Adrenal gland (tissue), 9 donors: ENCODE measurements at regions not wholly inside any gene's neighbourhood (a gene's known extent, or its start where the extent isn't known, plus 50 kb on each side); places are given as distances from the start of the nearest gene placed in this dataset.

Experiments
- DNase-seq, 7 donors: peaks; one replicate each; pipeline ENCODE4 v3.0.0-alpha.2; 2019 to 2020
- H3K27ac ChIP-seq, 5 donors: fragments of 200-600 bp; sonication (generic) in 4 of 5; 1 replicate in 3 of 5; 2 replicates in 2 of 5; pipeline versions ENCODE4 v1.5.1 to v1.8.0; 2016 to 2020; ENCODE audit warnings: mild to moderate bottlenecking in 1 of 5
- H3K27me3 ChIP-seq: fragments of 200-600 bp; 2 replicates; pipeline ENCODE4 v1.8.0; 2021
- H3K36me3 ChIP-seq, 2 donors: fragments of 200-600 bp; replicated peaks in 1 of 2; 1 replicate in 1 of 2; 2 replicates in 1 of 2; pipeline versions ENCODE4 v1.5.1 to v1.8.0; 2018 to 2022
- H3K4me1 ChIP-seq, 2 donors: fragments of 200-600 bp; replicated peaks in 1 of 2; 1 replicate in 1 of 2; 2 replicates in 1 of 2; pipeline versions ENCODE4 v1.5.1 to v1.8.0; 2018 to 2021
- H3K4me3 ChIP-seq, 4 donors: fragments of 200-600 bp; sonication (generic) in 3 of 4; one replicate each; pipeline ENCODE4 v1.5.1; 2016 to 2018
- H3K9me3 ChIP-seq, 3 donors: fragments of 200-600 bp; sonication (generic) in 1 of 3; replicated peaks in 1 of 3; 1 replicate in 2 of 3; 2 replicates in 1 of 3; pipeline versions ENCODE4 v1.5.1 to v1.8.0; 2016 to 2021
- POLR2A ChIP-seq, 2 donors: fragments of 450-650 bp; IDR thresholded peaks; one replicate each; pipeline ENCODE4 v1.6.1; 2017; ENCODE audit warnings: antibody characterized with exemption in 2 of 2, mild to moderate bottlenecking in 2 of 2, moderate library complexity in 1 of 2
- WGBS, 4 donors: extraction: QIAGEN DNeasy Blood & Tissue Kit in 2 of 4; methylation state at CpG; one replicate each; pipeline versions ENCODE4 v1.1.5 to v1.1.7; 2013 to 2017; 5-methylcytosine and 5-hydroxymethylcytosine counted together
- intact Hi-C, 2 donors: fragments of 100-400 bp; cut with DNase I; formaldehyde crosslinking; loops; one replicate each; pipeline versions ENCODE4 v1.14.1 to v1.15.0; 2022 to 2023
- TF ChIP-seq, protein P1 (sequence below), 6 experiments: fragments of 450-650 bp in 4 of 6; fragments of 200-600 bp in 2 of 6; sonication (generic) in 1 of 6; IDR thresholded peaks; 1 replicate in 5 of 6; 2 replicates in 1 of 6; pipeline versions ENCODE4 v1.5.1 to v1.8.0; 2016 to 2021; ENCODE audit warnings: antibody characterized with exemption in 6 of 6, mild to moderate bottlenecking in 2 of 6, moderate library complexity in 1 of 6
- donor health status: healthy with polysubstance abuse.
- donor health status: Bipolar disorder and iron deficiency.
- donor health status: DM: yes; HTN: yes; CAD: no.
- donor health status: DM: no; HTN: no; CAD: no.
- donor health status: DM: no; HTN: no; CAD: no.

DNA sequence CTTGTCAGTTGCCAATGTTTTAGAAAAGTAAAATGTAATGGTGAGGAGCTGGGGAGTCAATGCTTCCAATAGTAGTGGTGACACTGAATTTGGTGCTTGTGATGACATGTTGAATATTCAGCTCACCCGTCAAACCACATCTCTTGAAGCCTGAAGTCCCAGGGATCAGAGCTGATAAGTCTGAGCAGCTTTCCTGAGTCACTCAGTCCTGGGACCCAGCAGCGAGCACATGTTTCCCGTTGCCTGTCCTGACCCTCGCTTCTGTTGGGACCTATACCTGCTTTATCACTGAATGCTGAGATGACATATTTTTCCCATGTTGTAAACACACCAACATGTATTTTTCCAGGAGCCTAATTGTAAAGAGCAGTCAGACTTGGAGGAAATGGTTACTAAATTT, 693.6 kb downstream of the QKI start:
- peaks cover 0 to 5% of the 10 kb centered on the region in 2 donors for H3K4me1 ChIP-seq
- DNase-seq, result no peak
- intact Hi-C loops, result loop anchor here in 1 of 2 donors (10.0 kb wide), 1 partner anchor 123 kb away; no protein-coding TSS in a partner anchor
- 44 to 76% (median 58%) methylated on average over 4 of the region's 4 CpGs for WGBS, 4 donors
- no peaks in the 10 kb centered on the region for H3K27me3 ChIP-seq
- no peaks in the 10 kb centered on the region for H3K36me3 ChIP-seq
- H3K4me3 ChIP-seq, result no peak overlapping the region
- TF ChIP-seq POLR2A (IDR thresholded peaks at IDR 0.05), result no peak
- TF ChIP-seq, protein P1, sequence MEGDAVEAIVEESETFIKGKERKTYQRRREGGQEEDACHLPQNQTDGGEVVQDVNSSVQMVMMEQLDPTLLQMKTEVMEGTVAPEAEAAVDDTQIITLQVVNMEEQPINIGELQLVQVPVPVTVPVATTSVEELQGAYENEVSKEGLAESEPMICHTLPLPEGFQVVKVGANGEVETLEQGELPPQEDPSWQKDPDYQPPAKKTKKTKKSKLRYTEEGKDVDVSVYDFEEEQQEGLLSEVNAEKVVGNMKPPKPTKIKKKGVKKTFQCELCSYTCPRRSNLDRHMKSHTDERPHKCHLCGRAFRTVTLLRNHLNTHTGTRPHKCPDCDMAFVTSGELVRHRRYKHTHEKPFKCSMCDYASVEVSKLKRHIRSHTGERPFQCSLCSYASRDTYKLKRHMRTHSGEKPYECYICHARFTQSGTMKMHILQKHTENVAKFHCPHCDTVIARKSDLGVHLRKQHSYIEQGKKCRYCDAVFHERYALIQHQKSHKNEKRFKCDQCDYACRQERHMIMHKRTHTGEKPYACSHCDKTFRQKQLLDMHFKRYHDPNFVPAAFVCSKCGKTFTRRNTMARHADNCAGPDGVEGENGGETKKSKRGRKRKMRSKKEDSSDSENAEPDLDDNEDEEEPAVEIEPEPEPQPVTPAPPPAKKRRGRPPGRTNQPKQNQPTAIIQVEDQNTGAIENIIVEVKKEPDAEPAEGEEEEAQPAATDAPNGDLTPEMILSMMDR (IDR thresholded peaks at IDR 0.05), result no peak
- H3K9me3 ChIP-seq, result no peaks in the 10 kb centered on the region
- H3K27ac ChIP-seq, result no peak overlapping the region

DNA sequence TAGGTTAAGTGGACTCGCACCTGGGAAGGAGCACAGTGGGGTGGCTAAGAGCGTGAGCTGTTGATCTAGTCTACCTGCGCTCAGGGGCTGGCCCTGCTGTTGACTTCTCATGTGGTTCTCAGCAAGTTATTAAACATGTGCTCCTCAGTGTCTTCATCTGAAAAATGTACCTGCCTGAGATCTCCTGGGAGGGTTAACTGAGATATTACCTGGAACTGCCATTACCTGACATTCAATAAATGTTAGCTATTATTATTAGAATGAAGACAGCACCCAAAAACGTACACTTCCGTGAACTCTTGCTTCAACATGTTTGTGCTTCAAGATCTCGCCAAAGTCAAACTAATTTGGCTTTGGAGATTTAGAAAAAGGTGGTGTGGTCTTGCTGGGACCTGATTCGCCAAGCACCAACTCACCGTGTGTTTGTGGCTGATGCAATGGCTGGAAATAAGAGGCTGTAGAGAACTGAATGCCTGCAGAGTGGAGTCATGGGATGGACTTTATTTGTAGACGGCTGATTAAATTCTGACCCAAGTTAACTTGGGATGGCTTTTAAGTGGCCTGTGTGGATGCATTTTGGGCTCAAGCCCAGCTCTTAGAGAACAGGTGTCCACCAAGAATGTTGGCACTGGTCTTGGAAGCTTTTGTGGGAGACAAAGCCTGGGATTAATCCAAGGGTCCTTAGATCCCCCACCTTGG, 692.9 kb downstream of the QKI start:
- Histone ChIP-seq H3K27ac (no peak overlapping the region), H3K27me3 (no peaks in the 10 kb centered on the region), H3K36me3 (no peaks in the 10 kb centered on the region), H3K4me1 (peaks cover 0 to 5% of the 10 kb centered on the region in 2 donors), H3K9me3 (no peaks in the 10 kb centered on the region), H3K4me3 (no peak overlapping the region)
- intact Hi-C loops, result loop anchor here in 1 of 2 donors (10.0 kb wide), 1 partner anchor 123 kb away; no protein-coding TSS in a partner anchor
- 80 to 88% (median 87%) methylated on average over 9 of the region's 9 CpGs for WGBS, 4 donors
- no peak for DNase-seq
- no peak for TF ChIP-seq POLR2A (IDR thresholded peaks at IDR 0.05)
- TF ChIP-seq, protein P1 (IDR thresholded peaks at IDR 0.05), result no peak

DNA sequence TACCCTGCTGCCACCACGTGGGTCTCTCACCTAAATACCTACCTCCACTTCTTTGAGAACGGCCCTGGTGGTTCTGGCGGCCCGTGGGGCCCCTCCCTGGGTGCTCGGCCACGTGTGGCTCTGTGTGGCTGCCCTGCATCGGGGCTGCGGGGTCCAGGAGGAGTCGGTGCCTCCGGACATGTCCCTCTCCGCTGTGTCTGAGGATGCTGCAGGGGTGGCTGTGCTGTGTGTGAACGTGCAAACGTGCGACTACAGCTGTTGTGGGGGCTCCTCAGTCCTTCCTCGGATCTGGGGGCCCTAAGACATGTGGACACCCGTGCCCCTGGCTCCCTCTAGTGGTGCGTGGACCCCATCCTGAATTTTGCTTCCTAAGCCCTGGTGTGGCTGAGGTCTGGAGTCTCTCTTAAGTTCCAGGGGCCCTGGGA, 691.8 kb downstream of the QKI start:
- H3K27me3 ChIP-seq, result no peaks in the 10 kb centered on the region
- 63 to 76% (median 70%) methylated on average over 11 to 17 of the region's 17 CpGs for WGBS, 4 donors
- no peaks in the 10 kb centered on the region for H3K36me3 ChIP-seq
- H3K4me1 ChIP-seq, result peaks cover 0 to 5% of the 10 kb centered on the region in 2 donors
- H3K27ac ChIP-seq, result no peak overlapping the region
- TF ChIP-seq POLR2A (IDR thresholded peaks at IDR 0.05), result no peak
- TF ChIP-seq, protein P1 (IDR thresholded peaks at IDR 0.05), result peak in 3 of 6 experiments; percentile 11 to 26 (median 24)
- intact Hi-C loops, result loop anchor here in 1 of 2 donors (10.0 kb wide), 1 partner anchor 122 kb away; no protein-coding TSS in a partner anchor
- H3K4me3 ChIP-seq, result no peak overlapping the region
- H3K9me3 ChIP-seq, result no peaks in the 10 kb centered on the region
- DNase-seq, result peak in 2 of 7 donors; percentile 16 to 41

DNA sequence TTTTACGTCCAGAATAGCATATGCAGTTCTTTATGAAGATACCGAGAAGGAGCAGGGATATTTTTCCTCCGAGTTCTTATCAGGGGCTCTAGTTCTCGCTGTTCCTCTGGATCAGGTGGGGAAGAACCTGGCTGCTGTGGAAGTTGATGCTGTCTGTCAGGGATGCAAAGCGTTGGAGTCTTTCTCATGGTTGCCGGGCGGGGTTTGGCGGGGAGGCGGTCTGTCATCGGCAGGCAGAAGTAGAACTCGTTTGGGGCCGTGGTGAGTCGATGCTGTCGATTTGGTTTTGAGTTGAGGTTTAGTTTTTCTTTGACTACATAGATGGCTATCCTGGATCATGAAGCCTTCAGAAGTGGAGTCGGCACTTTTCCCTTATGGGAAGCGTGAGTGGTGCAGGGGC, 691.2 kb downstream of the QKI start:
- Histone ChIP-seq H3K9me3 (no peaks in the 10 kb centered on the region), H3K27ac (no peak overlapping the region), H3K36me3 (no peaks in the 10 kb centered on the region), H3K4me1 (peaks cover 0 to 5% of the 10 kb centered on the region in 2 donors), H3K4me3 (no peak overlapping the region), H3K27me3 (no peaks in the 10 kb centered on the region)
- intact Hi-C loops, result loop anchor here in 1 of 2 donors (10.0 kb wide), 1 partner anchor 121 kb away; no protein-coding TSS in a partner anchor
- no peak for DNase-seq
- TF ChIP-seq, protein P1 (IDR thresholded peaks at IDR 0.05), result no peak
- TF ChIP-seq POLR2A (IDR thresholded peaks at IDR 0.05), result no peak
- 86 to 94% (median 87%) methylated on average over 16 of the region's 16 CpGs for WGBS, 4 donors
